VCaP (cell line): ENCODE measurements at regions not wholly inside any gene's neighbourhood (a gene's known extent, or its start where the extent isn't known, plus 50 kb on each side); places are given as distances from the start of the nearest gene placed in this dataset.

ENCODE experiments used
- H3K27ac ChIP-seq: fragments of 450-650 bp; 2 replicates; pipeline ENCODE4 v1.5.1; 2017
- TF ChIP-seq, protein P1 (sequence below): fragments of 450-650 bp; conservative IDR thresholded peaks from 2 replicates; pipeline ENCODE4 v1.5.1; 2017; ENCODE audit warnings: mild to moderate bottlenecking, moderate library complexity

DNA sequence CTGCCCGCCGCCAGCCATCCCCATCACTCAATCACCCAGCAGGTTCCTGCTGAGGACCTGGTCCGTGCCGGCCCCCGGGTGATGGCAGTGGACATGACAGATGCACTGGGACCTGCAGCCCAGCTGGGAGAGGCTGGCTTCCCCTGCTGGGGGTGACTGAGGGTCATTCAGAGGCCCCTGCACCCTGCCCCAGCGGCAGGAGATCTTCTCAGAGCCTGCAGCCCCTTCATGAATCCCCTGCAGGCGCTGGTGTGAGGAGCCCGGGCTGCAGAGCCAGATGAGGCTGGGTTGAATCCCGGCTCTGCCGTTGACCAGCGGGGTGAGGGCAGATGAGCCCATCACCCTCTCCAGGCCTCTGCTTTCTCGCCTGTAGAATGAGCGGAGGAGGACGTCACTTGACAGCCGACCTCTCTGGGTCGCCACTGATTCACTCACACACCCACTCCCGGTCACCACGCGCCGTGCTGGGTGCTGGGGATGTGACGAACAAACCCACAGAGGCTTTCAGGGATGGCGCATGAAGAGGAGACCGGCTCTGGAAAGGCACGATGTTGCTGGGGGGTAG lies 95.2 kb upstream of the CIBAR2 start:
- no peak overlapping the region for H3K27ac ChIP-seq
- TF ChIP-seq, protein P1, sequence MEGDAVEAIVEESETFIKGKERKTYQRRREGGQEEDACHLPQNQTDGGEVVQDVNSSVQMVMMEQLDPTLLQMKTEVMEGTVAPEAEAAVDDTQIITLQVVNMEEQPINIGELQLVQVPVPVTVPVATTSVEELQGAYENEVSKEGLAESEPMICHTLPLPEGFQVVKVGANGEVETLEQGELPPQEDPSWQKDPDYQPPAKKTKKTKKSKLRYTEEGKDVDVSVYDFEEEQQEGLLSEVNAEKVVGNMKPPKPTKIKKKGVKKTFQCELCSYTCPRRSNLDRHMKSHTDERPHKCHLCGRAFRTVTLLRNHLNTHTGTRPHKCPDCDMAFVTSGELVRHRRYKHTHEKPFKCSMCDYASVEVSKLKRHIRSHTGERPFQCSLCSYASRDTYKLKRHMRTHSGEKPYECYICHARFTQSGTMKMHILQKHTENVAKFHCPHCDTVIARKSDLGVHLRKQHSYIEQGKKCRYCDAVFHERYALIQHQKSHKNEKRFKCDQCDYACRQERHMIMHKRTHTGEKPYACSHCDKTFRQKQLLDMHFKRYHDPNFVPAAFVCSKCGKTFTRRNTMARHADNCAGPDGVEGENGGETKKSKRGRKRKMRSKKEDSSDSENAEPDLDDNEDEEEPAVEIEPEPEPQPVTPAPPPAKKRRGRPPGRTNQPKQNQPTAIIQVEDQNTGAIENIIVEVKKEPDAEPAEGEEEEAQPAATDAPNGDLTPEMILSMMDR, result no peak

DNA sequence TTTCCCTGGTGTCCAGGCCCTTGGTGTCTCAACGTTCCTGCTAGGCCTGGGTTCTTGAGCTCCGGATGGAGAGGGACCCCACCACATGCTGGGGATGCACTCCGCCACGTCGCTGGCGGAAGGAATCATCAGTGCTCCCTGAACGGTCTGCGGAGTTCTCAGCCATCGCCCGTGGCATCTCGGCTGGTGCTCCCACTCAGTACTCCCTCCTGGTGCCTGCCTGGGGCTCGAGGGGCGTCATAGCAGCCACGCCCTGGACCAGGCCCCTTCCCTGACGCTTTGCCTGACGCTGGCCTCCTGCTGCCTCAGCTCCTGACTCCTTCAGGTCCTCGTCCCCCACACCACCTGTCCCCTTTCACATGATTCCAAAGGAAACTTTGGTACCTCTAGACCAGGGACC lies 95.9 kb upstream of the CIBAR2 start:
- TF ChIP-seq, protein P1, result no peak
- H3K27ac ChIP-seq, result no peak overlapping the region

DNA sequence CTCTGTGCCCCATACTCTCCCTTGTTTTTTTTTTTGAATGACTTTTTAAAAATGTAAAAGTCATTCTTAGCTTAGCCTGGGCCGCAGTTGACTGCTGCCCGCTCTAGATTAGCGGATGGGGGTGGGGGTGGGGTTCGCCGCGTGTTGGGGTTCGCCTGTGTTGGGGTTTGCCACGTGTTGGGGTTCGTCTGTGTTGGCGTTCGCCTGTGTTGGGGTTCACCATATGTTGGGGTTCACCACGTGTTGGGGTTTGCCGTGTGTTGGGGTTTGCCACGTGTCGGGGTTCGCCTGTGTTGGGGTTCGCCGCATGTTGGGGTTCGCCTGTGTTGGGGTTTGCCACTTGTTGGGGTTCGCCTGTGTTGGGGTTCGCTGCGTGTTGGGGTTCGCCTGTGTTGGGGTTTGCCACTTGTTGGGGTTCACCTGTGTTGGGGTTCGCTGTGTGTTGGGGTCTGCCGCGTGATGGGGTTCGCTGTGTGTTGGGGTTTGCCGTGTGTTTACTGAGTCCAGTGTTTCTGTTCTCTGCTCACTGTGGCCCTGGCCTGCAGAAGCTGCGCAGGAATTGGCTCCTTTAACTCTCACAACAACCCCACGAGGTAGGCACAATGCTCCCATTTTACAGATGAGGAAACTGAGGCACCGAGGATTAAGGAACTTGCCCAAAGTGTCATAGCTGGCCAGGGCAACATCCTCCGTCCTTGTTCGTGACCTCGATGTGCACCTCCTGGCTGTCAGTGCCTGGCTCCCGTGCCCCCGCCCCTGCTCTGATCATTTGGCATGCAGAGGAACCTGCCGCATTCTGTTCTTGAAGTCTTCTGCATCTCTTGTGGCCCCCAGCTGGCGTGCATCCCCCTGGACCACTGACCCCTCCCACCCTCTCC lies 96.6 kb upstream of the CIBAR2 start:
- TF ChIP-seq, protein P1, result no peak
- H3K27ac ChIP-seq, result no peak overlapping the region

DNA sequence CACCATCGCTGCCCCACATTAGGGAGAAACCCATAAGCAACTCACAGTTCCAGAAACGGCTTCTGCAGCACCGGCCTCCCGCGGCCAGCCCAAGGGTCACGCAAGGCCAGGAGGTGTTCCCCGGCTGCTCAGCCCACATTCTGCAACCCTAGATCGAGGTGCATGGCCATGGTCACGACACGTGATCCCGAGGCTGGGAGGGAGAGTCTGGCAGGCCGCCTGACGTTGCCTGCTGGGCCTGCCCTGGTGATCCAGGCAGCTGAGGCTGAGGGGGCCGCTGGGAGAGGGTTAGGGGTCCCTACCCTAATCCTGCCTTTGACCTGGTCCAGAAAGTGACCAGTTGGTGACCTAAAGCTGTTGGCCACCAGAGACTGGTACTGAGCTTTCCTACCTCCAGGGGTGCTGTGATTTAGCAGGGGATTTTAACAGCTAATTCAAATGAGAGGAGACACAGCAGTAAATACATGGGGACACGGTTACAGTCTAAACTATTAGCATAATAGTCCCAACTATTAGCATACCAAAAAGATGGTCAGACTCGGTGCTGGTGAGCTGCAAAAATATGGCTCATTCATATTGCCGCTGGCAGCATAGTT lies 97.4 kb upstream of the CIBAR2 start:
- TF ChIP-seq, protein P1, result no peak
- no peak overlapping the region for H3K27ac ChIP-seq

DNA sequence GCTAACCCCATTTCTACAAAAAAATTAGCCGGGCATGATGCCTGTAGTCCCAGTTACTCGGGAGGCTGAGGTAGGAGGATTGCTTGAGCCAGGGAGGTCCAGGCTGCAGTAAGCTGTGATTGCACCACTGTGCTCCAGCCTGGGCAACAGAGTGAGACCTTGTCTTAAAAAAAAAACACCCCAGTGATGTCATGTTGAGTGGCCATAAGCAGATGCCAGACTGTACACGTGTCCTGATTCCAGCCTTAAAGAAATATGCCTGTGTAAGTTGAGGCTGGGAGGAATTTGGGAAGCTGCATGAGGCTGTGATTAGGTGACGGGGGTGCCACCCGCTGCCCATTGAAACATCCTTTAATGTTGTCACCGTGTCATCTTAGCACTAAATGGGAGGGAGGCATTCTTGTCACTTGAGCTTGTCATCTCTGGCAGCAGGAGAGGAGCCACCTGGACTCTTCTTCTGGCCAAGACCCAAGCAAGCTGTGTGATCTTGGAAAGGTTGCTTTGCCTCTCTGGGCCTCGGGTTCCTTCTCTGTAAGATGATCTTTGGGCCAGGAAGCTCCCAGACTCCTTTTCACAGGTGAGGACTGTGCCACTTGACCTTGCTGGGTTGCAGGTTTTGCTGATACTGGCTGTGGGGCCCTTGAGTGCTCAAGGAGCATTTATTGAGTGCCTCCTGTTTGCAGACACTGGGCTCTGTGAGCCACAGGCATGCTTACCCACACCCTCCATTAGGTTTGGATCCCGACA lies 98.3 kb upstream of the CIBAR2 start:
- H3K27ac ChIP-seq, result no peak overlapping the region
- TF ChIP-seq, protein P1, result no peak

DNA sequence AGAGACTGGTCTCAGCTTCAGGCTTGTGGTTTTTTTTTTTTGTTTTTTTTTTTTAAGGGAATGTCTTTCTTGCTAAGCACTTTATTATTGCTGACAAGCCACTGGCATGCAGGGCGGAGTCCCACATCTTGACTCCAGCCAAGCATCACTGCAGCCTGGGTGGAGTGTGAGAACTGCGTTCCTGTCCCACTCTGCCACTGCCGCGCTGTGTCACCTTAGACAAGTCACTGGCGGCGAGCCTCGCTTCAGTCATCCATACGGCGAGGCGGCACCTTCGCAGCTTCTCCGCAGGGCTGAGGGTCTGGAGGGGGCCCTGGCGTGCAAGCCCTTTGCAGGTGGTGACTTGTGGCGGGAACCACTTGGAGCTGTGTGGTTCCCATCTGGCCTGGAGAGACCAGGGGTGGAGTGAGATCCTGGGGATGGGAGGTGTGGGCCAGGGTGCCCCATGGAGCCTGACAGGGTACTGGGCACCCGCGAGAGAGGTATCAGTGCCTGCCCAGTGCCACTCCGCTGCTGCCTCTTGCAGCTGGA lies 99.1 kb upstream of the CIBAR2 start:
- H3K27ac ChIP-seq, result no peak overlapping the region

More for the DNA sequence above, 99.1 kb upstream of the CIBAR2 start:
- TF ChIP-seq, protein P1, result no peak
